Tibial nerve (tissue), 4 donors: ENCODE measurements at regions not wholly inside any gene's neighbourhood (a gene's known extent, or its start where the extent isn't known, plus 50 kb on each side); places are given as distances from the start of the nearest gene placed in this dataset.

Experiments
- DNase-seq, 2 donors: peaks; one replicate each; pipeline ENCODE4 v3.0.0-alpha.2; 2019; ENCODE audit warnings: low spot score in 2 of 2
- H3K27ac ChIP-seq, 4 donors: fragments of 200-600 bp; sonication (generic) in 3 of 4; one replicate each; pipeline ENCODE4 v1.5.1; 2017 to 2019; ENCODE audit warnings: mild to moderate bottlenecking in 1 of 4
- H3K27me3 ChIP-seq, 2 donors: fragments of 200-600 bp; sonication (generic) in 1 of 2; one replicate each; pipeline versions ENCODE4 v1.5.1 to v1.6.0; 2017 to 2019
- H3K36me3 ChIP-seq, 3 donors: fragments of 200-600 bp; sonication (generic); one replicate each; pipeline ENCODE4 v1.5.1; 2018 to 2019
- H3K4me1 ChIP-seq, 4 donors: fragments of 200-600 bp; sonication (generic) in 3 of 4; one replicate each; pipeline ENCODE4 v1.5.1; 2017 to 2019
- H3K4me3 ChIP-seq, 4 donors: fragments of 200-600 bp; sonication (generic) in 3 of 4; one replicate each; pipeline ENCODE4 v1.5.1; 2017 to 2019; ENCODE audit warnings: mild to moderate bottlenecking in 1 of 4, moderate library complexity in 1 of 4
- H3K9me3 ChIP-seq, 4 donors: fragments of 200-600 bp; sonication (generic) in 3 of 4; one replicate each; pipeline ENCODE4 v1.5.1; 2017 to 2019
- CTCF ChIP-seq, 5 experiments: fragments of 200-600 bp in 3 of 5; fragments of 450-650 bp in 2 of 5; sonication (generic) in 3 of 5; IDR thresholded peaks; one replicate each; pipeline ENCODE4 v1.5.1; 2016 to 2019; ENCODE audit warnings: antibody characterized with exemption in 5 of 5, mild to moderate bottlenecking in 3 of 5, moderate library complexity in 2 of 5
- EP300 ChIP-seq, 2 donors: sonication (generic); formaldehyde crosslinking; IDR thresholded peaks; one replicate each; pipeline ENCODE4 v1.6.1; 2017; ENCODE audit warnings: antibody characterized with exemption in 2 of 2, mild to moderate bottlenecking in 1 of 2
- POLR2A ChIP-seq, 2 donors: fragments of 450-650 bp; IDR thresholded peaks; one replicate each; pipeline ENCODE4 v1.6.1; 2017; ENCODE audit warnings: antibody characterized with exemption in 2 of 2, mild to moderate bottlenecking in 2 of 2, moderate library complexity in 2 of 2
- WGBS, 2 donors: methylation state at CpG; one replicate each; pipeline ENCODE4 v1.1.5; 2018; 5-methylcytosine and 5-hydroxymethylcytosine counted together

- Histone ChIP-seq H3K36me3 (no peaks in the 10 kb centered on the region), H3K4me3 (no peak overlapping the region), H3K4me1 (no peaks in the 10 kb centered on the region), H3K27ac (no peak overlapping the region), H3K9me3 (peaks cover 0 to 5% (median 0%) of the 10 kb centered on the region in 4 donors), H3K27me3 (no peaks in the 10 kb centered on the region)
- DNase-seq = no peak
- TF ChIP-seq EP300 (IDR thresholded peaks at IDR 0.05) = no peak
- WGBS, 2 donors = 95 to 100% methylated on average over 1 of the region's 1 CpG
These were observed 371.7 kb upstream of the RND3 start for GRCh38 chr2:150859162-150859561.

DNA sequence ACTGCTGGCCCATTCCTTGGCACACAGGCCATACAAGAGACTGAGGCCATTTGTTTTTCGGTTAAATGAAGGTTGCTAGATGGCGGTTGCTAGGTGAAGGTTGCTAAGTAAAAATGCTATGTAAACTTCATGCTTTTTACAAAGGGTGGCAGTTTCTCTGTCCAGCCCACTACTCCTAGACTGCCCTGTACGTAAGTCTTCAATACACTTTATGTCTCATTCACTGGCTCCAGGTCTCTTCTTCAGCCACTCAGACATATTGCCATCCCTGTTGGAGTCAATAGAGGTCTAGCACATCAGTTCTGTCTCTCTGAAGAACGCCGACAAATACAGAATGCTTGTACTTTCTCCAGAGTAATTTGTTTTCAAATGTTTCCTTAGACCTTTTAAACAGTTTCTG, 370.9 kb upstream of the RND3 start:
- 89 to 91% methylated on average over 5 of the region's 5 CpGs for WGBS, 2 donors
- Histone ChIP-seq H3K4me3 (no peak overlapping the region), H3K36me3 (no peaks in the 10 kb centered on the region), H3K27ac (no peak overlapping the region), H3K9me3 (no peaks in the 10 kb centered on the region), H3K4me1 (no peaks in the 10 kb centered on the region), H3K27me3 (no peaks in the 10 kb centered on the region)
- TF ChIP-seq CTCF (IDR thresholded peaks at IDR 0.05) = no peak
- no peak for TF ChIP-seq EP300 (IDR thresholded peaks at IDR 0.05)
- no peak for TF ChIP-seq POLR2A (IDR thresholded peaks at IDR 0.05)
- no peak for DNase-seq

DNA sequence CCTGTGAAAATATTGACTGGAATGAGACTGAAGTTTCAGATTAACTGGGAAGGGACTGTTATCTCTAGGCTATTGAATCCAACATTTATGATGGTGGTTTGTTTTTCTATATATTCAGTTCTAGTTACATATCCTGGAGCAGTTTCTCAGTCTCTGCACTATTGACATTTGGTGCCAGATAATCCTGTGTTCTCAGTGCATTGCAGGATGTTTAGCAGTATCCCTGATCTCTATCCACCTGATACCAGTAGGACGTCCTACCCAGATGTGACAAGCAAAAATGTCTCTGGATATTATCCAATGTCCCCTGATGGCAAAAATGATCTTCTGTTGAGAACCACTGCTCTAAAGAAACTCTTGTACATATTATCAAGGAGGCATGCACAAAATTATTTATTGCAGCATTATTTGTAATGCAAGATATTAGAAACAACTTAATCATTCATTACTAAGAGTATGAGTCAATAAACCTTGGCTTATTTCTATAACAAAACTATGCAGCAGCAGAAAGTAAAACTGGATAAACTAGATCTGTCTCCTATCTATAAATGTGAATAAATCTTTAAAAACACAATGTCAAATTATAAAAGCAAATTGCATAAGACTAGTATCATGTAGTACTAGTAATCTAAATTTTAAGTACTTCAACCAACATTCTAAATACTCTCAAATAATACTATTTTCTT, 369.3 kb upstream of the RND3 start:
- no peak for DNase-seq
- WGBS, 2 donors = 83 to 86% methylated on average over 1 of the region's 1 CpG
- peaks cover 0 to 6% (median 2%) of the 10 kb centered on the region in 4 donors for H3K4me1 ChIP-seq
- no peaks in the 10 kb centered on the region for H3K9me3 ChIP-seq
- no peaks in the 10 kb centered on the region for H3K36me3 ChIP-seq
- H3K27ac ChIP-seq = no peak overlapping the region
- no peak overlapping the region for H3K4me3 ChIP-seq
- no peaks in the 10 kb centered on the region for H3K27me3 ChIP-seq
- TF ChIP-seq EP300 (IDR thresholded peaks at IDR 0.05) (no peak), POLR2A (IDR thresholded peaks at IDR 0.05) (no peak), CTCF (IDR thresholded peaks at IDR 0.05) (no peak)

DNA sequence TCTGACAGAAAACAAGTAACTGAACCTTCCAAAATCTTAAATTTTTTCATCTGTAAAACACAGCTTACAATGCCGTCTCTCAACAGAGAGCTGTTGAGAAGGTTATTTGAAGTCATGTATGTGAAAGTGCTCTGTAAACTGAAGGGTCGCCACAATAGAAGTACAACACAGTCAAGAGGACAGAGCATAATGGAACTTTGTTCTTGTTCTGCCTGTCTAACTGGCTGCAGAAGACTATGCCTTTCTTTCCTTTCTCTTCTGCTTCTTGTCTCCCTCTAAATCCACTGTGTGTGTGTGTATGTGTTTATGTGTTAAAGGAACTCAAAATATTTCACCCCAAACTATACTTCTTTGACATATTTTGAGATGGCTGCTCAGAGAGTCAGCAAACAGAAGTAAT, 365.8 kb upstream of the RND3 start:
- TF ChIP-seq CTCF (IDR thresholded peaks at IDR 0.05) = no peak
- no peak for TF ChIP-seq EP300 (IDR thresholded peaks at IDR 0.05)
- no peak for TF ChIP-seq POLR2A (IDR thresholded peaks at IDR 0.05)
- no peaks in the 10 kb centered on the region for H3K27me3 ChIP-seq
- H3K36me3 ChIP-seq = no peaks in the 10 kb centered on the region
- 40 to 44% methylated on average over 2 of the region's 2 CpGs for WGBS, 2 donors
- H3K4me3 ChIP-seq = no peak overlapping the region
- peak overlapping the region in 2 of 4 donors; percentile 32 to 63 for H3K27ac ChIP-seq
- H3K9me3 ChIP-seq = peaks cover 0 to 13% (median 0%) of the 10 kb centered on the region in 4 donors
- DNase-seq = no peak
- H3K4me1 ChIP-seq = peaks cover 0 to 6% (median 2%) of the 10 kb centered on the region in 4 donors

DNA sequence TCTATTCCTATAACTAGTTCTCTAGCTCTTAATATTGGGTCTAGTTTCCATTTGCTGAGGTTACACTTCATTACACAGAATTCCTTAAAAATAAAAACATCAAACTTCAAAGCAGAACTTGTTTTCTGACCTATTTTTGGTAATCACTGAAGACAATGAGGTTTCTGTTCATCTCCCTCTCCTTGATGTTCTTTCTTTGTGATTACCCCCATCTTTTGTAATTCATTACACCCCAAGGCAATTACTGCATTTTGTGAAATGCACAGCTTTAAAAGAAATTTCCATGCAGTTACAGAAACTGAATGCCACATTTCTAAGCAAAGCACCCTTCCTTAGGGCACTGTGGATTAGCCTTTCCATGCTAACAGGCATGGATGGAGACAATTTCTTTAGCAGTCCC, 363.2 kb upstream of the RND3 start:
- Histone ChIP-seq H3K36me3 (no peaks in the 10 kb centered on the region), H3K27ac (no peak overlapping the region), H3K4me3 (no peak overlapping the region), H3K4me1 (peaks cover 0 to 9% (median 2%) of the 10 kb centered on the region in 4 donors), H3K27me3 (no peaks in the 10 kb centered on the region), H3K9me3 (peaks cover 0 to 13% (median 0%) of the 10 kb centered on the region in 4 donors)
- no peak for TF ChIP-seq POLR2A (IDR thresholded peaks at IDR 0.05)
- no peak for TF ChIP-seq EP300 (IDR thresholded peaks at IDR 0.05)
- TF ChIP-seq CTCF (IDR thresholded peaks at IDR 0.05) = no peak
- no peak for DNase-seq
